ENCODE measurements at regions not wholly inside any gene's neighbourhood (a gene's known extent, or its start where the extent isn't known, plus 50 kb on each side); places are given as distances from the start of the nearest gene placed in this dataset.

- peak; percentile 36 for DNase-seq (ENCODE audit: low read depth)
- TF ChIP-seq, protein P1, sequence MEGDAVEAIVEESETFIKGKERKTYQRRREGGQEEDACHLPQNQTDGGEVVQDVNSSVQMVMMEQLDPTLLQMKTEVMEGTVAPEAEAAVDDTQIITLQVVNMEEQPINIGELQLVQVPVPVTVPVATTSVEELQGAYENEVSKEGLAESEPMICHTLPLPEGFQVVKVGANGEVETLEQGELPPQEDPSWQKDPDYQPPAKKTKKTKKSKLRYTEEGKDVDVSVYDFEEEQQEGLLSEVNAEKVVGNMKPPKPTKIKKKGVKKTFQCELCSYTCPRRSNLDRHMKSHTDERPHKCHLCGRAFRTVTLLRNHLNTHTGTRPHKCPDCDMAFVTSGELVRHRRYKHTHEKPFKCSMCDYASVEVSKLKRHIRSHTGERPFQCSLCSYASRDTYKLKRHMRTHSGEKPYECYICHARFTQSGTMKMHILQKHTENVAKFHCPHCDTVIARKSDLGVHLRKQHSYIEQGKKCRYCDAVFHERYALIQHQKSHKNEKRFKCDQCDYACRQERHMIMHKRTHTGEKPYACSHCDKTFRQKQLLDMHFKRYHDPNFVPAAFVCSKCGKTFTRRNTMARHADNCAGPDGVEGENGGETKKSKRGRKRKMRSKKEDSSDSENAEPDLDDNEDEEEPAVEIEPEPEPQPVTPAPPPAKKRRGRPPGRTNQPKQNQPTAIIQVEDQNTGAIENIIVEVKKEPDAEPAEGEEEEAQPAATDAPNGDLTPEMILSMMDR (IDR thresholded peaks at IDR 0.05; ENCODE audit: insufficient read depth, low read depth, low read length, missing control alignments) = no peak
- no peak overlapping the region for H3K4me3 ChIP-seq (ENCODE audit: low read depth, low read length)
Measured at GRCh38 chr18:46400449-46400848, 256.6 kb downstream of the LOXHD1 start.

DNA sequence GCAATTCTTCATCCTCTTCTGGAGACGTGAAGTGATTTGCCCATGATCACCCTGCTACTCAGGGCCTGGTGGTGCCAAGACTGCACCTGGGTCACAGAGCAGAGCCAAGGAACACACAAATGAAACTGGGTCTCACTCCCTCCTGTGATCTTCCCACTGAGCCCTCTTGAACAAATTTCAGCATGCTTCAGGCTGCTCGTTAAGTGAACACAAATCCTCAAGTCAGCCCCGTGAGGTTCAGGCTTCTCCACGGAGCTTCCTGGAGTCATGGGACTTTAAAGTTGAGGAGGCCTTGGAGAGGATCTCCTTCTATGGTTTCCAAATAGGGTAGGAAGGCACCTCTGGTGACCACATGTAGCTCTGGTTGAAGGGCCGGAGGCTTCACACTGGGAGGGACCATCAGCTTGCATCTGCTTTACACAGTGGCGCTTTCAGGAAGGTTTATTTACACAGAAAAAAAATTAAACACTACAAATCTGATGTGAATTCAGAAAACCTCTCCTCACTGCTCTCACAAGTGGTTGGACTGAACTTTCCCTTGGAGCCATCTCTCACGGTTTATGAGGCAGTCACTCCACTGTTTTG lies 255.4 kb downstream of the LOXHD1 start:
- DNase-seq (ENCODE audit: low read depth) = no peak
- TF ChIP-seq, protein P1 (IDR thresholded peaks at IDR 0.05; ENCODE audit: insufficient read depth, low read depth, low read length, missing control alignments) = no peak
- no peak overlapping the region for H3K4me3 ChIP-seq (ENCODE audit: low read depth, low read length)

- no peak overlapping the region for H3K4me3 ChIP-seq (ENCODE audit: low read depth, low read length)
- no peak for DNase-seq (ENCODE audit: low read depth)
- TF ChIP-seq, protein P1 (IDR thresholded peaks at IDR 0.05; ENCODE audit: insufficient read depth, low read depth, low read length, missing control alignments) = no peak
Measured at GRCh38 chr18:46402396-46402795, 254.6 kb downstream of the LOXHD1 start.

DNA sequence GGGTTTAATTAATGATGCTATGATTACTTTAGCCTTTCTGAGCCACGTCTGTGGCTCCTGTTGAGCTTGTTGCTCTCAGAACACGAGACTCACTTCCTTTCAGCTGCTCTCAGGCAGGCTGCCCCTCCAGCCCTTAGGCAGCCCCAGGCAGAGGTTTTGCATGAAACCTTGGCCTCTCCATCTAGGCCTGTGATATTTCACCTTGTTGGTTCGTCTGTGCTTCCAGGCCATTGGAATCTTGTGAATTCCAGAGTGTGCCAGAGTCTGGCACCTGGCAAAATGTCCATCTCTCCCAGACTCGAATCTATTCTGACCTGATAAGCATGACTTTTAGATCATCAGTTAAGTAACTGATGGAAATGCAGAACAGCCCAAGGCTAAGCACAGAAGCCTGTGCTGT lies 254.1 kb downstream of the LOXHD1 start:
- no peak overlapping the region for H3K4me3 ChIP-seq (ENCODE audit: low read depth, low read length)
- TF ChIP-seq, protein P1 (IDR thresholded peaks at IDR 0.05; ENCODE audit: insufficient read depth, low read depth, low read length, missing control alignments) = no peak
- DNase-seq (ENCODE audit: low read depth) = no peak

DNA sequence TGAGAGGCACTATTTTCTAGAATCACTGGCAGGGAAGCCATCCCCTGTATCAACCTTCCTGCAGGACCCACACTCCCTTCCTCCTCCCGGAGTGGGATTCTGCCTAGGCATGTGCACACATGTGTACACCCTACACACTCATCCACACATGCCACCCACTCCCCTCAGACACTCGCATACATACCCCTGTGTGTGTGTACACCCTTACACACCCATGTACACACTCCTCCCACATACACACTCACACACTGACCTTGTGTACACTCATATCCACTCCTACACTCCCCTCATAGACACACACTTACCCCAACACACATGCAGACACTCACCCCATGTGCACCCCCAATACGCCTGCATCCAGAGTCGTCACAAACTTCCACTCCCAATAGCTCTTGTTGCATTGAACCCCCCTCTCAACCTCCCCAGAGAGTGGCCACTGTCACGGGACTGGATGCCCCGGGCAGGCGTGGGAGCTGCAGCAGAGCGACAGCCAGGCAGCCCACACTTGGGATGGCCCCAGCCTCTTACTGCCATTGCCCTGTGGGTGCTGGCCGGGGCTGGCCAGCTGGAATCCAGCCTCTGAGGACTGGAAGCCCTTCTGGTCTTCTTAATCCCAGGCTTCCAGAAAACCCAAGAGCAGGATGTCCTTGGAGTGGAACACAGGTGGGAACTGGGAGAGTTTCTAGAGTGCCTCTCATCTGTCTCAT lies 251.0 kb downstream of the LOXHD1 start:
- DNase-seq (ENCODE audit: low read depth) = no peak
- TF ChIP-seq, protein P1 (IDR thresholded peaks at IDR 0.05; ENCODE audit: insufficient read depth, low read depth, low read length, missing control alignments) = no peak
- no peak overlapping the region for H3K4me3 ChIP-seq (ENCODE audit: low read depth, low read length)

- DNase-seq (ENCODE audit: low read depth) = no peak
- H3K4me3 ChIP-seq (ENCODE audit: low read depth, low read length) = no peak overlapping the region
- TF ChIP-seq, protein P1 (IDR thresholded peaks at IDR 0.05; ENCODE audit: insufficient read depth, low read depth, low read length, missing control alignments) = no peak
Measured at GRCh38 chr18:46406539-46406932, 250.5 kb downstream of the LOXHD1 start.
